H7 (cell line): ENCODE measurements at regions not wholly inside any gene's neighbourhood (a gene's known extent, or its start where the extent isn't known, plus 50 kb on each side); places are given as distances from the start of the nearest gene placed in this dataset.
A peak's percentile ranks its signal among the peaks of the same experiment; 100 is the strongest.
"Not testable (repeated sequence)": the region's sequence is repeated elsewhere in the genome, so short reads cannot be mapped to it uniquely, and the experiment has no call there.

Source experiments
- DNase-seq: peaks from one replicate; pipeline ENCODE4 v3.0.0; 2012
- H3K27me3 ChIP-seq: 2 replicates; pipeline ENCODE4 v1.6.0; 2011; ENCODE audit warnings: mild to moderate bottlenecking, low read length; ENCODE audit not compliant: control insufficient read depth, insufficient read depth
- H3K36me3 ChIP-seq: replicated peaks from 2 replicates; pipeline ENCODE4 v1.5.1; 2011; ENCODE audit warnings: low read length; ENCODE audit not compliant: control insufficient read depth, insufficient read depth
- H3K4me3 ChIP-seq: 2 replicates; pipeline ENCODE4 v1.5.1; 2011; ENCODE audit warnings: low read depth, mild to moderate bottlenecking, control low read depth, low read length, moderate library complexity; ENCODE audit not compliant: insufficient read depth

DNA sequence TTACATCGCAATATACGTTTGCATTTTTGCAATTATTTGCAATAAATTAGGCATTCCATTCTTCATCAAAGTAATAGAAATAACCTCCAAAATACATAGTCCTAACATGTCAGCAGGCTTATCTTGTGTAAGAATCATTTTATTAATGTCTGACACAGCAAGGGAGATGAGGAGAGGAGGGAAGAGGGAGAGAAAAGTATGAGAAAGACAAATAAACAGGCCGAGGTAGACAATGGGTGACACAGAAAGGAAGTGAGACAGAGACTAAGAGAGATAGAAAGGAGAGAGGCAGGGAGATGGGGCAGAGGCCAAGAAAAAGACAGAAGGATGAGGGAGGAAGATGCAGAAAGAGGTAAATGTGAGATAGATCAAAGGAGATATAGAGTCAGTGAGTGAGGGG lies 50.3 kb upstream of the CYP2B6 start:
- not testable (repeated sequence) for H3K4me3 ChIP-seq, H3K36me3 ChIP-seq, DNase-seq, H3K27me3 ChIP-seq

DNA sequence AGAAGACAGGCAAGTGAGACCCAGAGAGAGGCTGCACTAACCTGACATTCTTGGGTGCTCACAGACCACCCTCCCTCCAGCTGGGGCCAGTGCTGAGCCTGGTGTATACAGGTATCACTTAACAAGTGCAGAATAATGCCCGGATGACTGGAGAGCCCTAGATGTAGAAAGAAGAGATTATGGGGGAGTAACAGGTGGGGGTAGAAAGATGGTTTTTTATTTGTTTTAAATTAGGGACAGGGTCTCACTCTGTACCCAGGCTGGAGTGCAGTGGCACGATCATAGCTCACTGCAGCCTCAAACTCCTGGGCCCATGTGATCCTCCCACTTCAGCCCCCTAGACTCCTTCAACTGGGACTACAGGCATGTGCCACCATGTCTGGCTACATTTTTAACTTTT lies 53.1 kb upstream of the CYP2B6 start:
- not testable (repeated sequence) for H3K4me3 ChIP-seq, DNase-seq, H3K36me3 ChIP-seq, H3K27me3 ChIP-seq

DNA sequence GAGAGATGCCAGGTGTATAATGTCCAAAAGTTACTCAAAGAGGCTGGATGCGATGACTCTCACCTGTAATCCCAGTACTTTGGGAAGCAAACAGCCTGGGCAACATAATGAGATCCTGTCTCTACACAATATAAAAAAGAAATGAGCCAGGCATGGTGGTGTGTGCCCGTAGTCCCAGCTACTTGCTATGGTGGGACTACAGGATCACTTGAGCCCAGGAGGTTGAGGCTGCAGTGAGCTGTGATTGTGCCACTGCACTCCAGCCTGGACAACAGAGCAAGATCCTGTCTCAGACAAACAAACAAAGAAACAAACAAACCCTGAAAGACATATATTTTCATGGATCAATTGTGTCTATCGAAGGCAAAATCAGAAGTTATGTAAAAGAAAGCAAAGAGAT lies 54.3 kb upstream of the CYP2B6 start:
- Histone ChIP-seq H3K4me3 (no peak overlapping the region), H3K36me3 (no peaks in the 10 kb centered on the region), H3K27me3 (no peaks in the 10 kb centered on the region; the same call in 1 of the 2 replicates)
- DNase-seq = no peak

DNA sequence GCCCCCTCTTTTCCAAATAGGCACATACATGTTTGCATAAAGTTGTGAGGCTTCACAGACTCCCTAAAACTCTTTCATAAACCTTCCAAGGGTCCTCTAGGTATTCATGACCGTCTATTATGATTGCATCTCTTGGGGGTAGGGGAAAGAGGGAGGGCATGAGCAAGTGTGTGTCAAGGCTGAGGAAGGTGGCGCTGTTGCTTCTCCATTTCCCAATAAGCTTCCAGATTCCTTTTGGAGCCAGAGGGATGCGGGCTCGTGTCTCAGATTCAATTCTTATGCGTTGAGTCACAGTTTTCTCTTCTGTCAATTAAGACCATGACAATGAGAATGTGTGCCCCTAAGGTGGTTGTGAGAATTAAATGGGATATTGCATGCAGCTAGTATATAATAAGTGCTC lies 51.0 kb upstream of the CYP2A7 start:
- no peak overlapping the region for H3K4me3 ChIP-seq
- no peaks in the 10 kb centered on the region for H3K36me3 ChIP-seq
- DNase-seq = peak; percentile 50
- no peaks in the 10 kb centered on the region for H3K27me3 ChIP-seq

DNA sequence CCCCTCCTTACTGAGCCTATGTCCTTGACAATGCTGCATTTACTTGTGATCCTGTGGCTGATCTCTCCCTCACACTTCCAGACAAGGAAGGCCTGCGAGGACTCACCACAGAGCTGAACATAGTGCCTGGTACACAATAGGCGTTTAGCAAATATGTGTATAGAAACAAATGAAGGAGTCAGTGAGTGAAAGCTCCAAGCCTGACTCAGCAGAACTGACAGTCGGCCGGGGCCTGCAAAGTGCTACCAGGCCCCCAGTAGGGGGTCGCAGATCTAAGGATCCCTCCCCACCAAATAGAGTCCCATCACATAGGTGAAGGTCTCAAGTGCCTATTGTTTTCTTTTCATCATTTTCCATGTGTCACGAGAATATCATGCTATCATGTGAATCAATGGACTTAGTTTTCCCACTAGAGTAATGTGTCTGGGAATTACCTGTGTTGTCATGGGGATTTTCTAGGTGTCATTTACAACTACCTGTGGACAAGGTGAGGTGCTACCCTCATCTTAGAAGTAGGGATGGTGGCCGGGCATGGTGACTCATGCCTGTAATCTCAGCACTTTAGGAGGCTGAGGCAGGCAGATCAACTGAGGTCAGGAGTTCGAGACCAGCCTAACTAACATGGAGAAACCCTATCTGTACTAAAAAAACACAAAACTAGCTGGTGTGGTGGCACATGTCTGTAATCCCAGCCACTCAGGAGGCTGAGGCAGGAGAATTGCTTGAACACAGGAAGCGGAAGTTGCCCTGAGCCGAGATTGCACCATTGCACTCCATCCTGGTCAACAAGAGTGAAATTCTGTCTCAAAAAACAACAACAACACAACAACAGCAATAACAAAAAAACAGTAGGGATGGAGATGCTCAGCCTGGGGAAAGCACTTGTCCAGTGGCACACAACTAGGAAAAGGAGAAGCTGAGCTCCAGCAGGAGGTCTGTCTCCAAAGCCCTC lies 50.3 kb upstream of the CYP2A7 start:
- DNase-seq = no peak
- no peaks in the 10 kb centered on the region for H3K27me3 ChIP-seq
- no peaks in the 10 kb centered on the region for H3K36me3 ChIP-seq
- no peak overlapping the region for H3K4me3 ChIP-seq
